ENCODE measurements at regions not wholly inside any gene's neighbourhood (a gene's known extent, or its start where the extent isn't known, plus 50 kb on each side); places are given as distances from the start of the nearest gene placed in this dataset.
"Not testable (repeated sequence)": the region's sequence is repeated elsewhere in the genome, so short reads cannot be mapped to it uniquely, and the experiment has no call there.

- Histone ChIP-seq H3K36me3 (replicated peaks in 1 of 2) (no peaks in the 10 kb centered on the region), H3K4me3 (no peak overlapping the region), H3K27me3 (no peaks in the 10 kb centered on the region), H3K4me1 (replicated peaks in 1 of 2) (peaks cover 0 to 18% of the 10 kb centered on the region in 2 donors), H3K27ac (no peak overlapping the region), H3K9me3 (replicated peaks in 1 of 3) (no peaks in the 10 kb centered on the region)
- DNase-seq: no peak
- intact Hi-C loops (cut with DNase I): no loop called here
- WGBS, 4 donors: 62 to 66% (median 65%) methylated on average over 4 of the region's 4 CpGs
- TF ChIP-seq CTCF (IDR thresholded peaks at IDR 0.05): no peak
Observed at GRCh38 chr7:104956753-104957450, 57.1 kb upstream of the KMT2E start.

GRCh38 chr7:104958371-104958865, 55.6 kb upstream of the KMT2E start:
- Histone ChIP-seq H3K4me1 (replicated peaks in 1 of 2) (peaks cover 0 to 20% of the 10 kb centered on the region in 2 donors), H3K4me3 (no peak overlapping the region), H3K9me3 (replicated peaks in 1 of 3) (no peaks in the 10 kb centered on the region), H3K36me3 (replicated peaks in 1 of 2) (no peaks in the 10 kb centered on the region), H3K27me3 (no peaks in the 10 kb centered on the region), H3K27ac (no peak overlapping the region)
- TF ChIP-seq POLR2A (IDR thresholded peaks at IDR 0.05) (no peak), CTCF (IDR thresholded peaks at IDR 0.05) (no peak)
- WGBS, 4 donors: 61 to 84% (median 78%) methylated on average over 1 to 3 of the region's 3 CpGs
- intact Hi-C loops (cut with DNase I): no loop called here
- DNase-seq: no peak

GRCh38 chr7:104959483-104959882, 54.5 kb upstream of the KMT2E start:
- H3K27me3 ChIP-seq; H3K4me3 ChIP-seq; intact Hi-C loops (cut with DNase I); DNase-seq; H3K36me3 ChIP-seq (replicated peaks in 1 of 2); H3K27ac ChIP-seq; H3K9me3 ChIP-seq (replicated peaks in 1 of 3): not testable (repeated sequence)
- WGBS, 4 donors: 45 to 91% (median 71%) methylated on average over 2 of the region's 2 CpGs
- H3K4me1 ChIP-seq (replicated peaks in 1 of 2): peaks cover 0 to 20% of the 10 kb centered on the region in 2 donors

GRCh38 chr7:104960741-104961448, 53.1 kb upstream of the KMT2E start:
- Histone ChIP-seq H3K4me1 (replicated peaks in 1 of 2) (peaks cover 0 to 20% of the 10 kb centered on the region in 2 donors), H3K9me3 (replicated peaks in 1 of 3) (no peaks in the 10 kb centered on the region), H3K27me3 (no peaks in the 10 kb centered on the region), H3K36me3 (replicated peaks in 1 of 2) (no peaks in the 10 kb centered on the region), H3K27ac (peak overlapping the region in 3 of 5 donors; percentile 45 to 53 (median 48)), H3K4me3 (no peak overlapping the region)
- 67 to 73% (median 69%) methylated on average over 2 of the region's 2 CpGs for WGBS, 4 donors
- intact Hi-C loops (cut with DNase I): no loop called here
- peak in 3 of 7 donors; percentile 27 to 59 (median 47) for DNase-seq
- TF ChIP-seq POLR2A (IDR thresholded peaks at IDR 0.05): no peak
- TF ChIP-seq CTCF (IDR thresholded peaks at IDR 0.05): no peak

Measured in adrenal gland (tissue), 9 donors.